PC-9 (cell line): ENCODE measurements at regions not wholly inside any gene's neighbourhood (a gene's known extent, or its start where the extent isn't known, plus 50 kb on each side); places are given as distances from the start of the nearest gene placed in this dataset.

Experiments used
- BruUV-seq: library from RNA; stranded (reverse); fragments of 400-500 nt; replicated peaks from 2 replicates; lab custom pipeline; 2021; lab: Mats Ljungman, UMichigan
- CTCF ChIA-PET: fragments of 300-600 bp; sonication (Branson Sonifier 250); formaldehyde crosslinking; loops from one replicate; lab custom pipeline; 2022; ENCODE audit warnings: antibody characterized with exemption; lab: Charles Lee
- POLR2A ChIA-PET: fragments of 300-600 bp; sonication (Branson Sonifier 250); formaldehyde crosslinking; loops from one replicate; lab custom pipeline; 2022; ENCODE audit warnings: antibody characterized with exemption; ENCODE audit not compliant: unreplicated experiment; lab: Charles Lee
- DNase-seq, 2 experiments: peaks; one replicate each; pipeline versions ENCODE4 v3.0.0 to v3.0.0-alpha.2; 2015 to 2022; ENCODE audit warnings: mixed read lengths in 1 of 2
- H2AFZ ChIP-seq: fragments of 200-600 bp; sonication (generic); 2 replicates; pipeline ENCODE4 v1.8.1; 2017; ENCODE audit warnings: antibody characterized with exemption
- H3F3A ChIP-seq: fragments of 200-600 bp; sonication (generic); 2 replicates; pipeline ENCODE4 v1.8.1; 2017; ENCODE audit warnings: antibody characterized with exemption, mild to moderate bottlenecking, low read depth; ENCODE audit not compliant: insufficient read depth
- H3K27ac ChIP-seq: fragments of 200-600 bp; sonication (generic); 2 replicates; pipeline ENCODE4 v1.6.1; 2016; ENCODE audit warnings: mixed run types
- H3K27me3 ChIP-seq: fragments of 200-600 bp; sonication (generic); 2 replicates; pipeline ENCODE4 v1.6.1; 2016; ENCODE audit warnings: low read depth, mixed run types; ENCODE audit not compliant: insufficient read depth
- H3K36me3 ChIP-seq: fragments of 200-600 bp; sonication (generic); 2 replicates; pipeline ENCODE4 v1.6.1; 2016; ENCODE audit warnings: low read depth, mixed run types
- H3K4me1 ChIP-seq: fragments of 200-600 bp; sonication (generic); replicated peaks from 2 replicates; pipeline ENCODE4 v1.6.1; 2016; ENCODE audit warnings: mixed run types; ENCODE audit not compliant: insufficient read depth
- H3K4me2 ChIP-seq: fragments of 200-600 bp; sonication (generic); 2 replicates; pipeline ENCODE4 v1.6.1; 2017; ENCODE audit warnings: mixed run types
- H3K4me3 ChIP-seq: fragments of 200-600 bp; sonication (generic); 2 replicates; pipeline ENCODE4 v1.6.1; 2016; ENCODE audit warnings: mixed run types
- H3K79me2 ChIP-seq: fragments of 200-600 bp; sonication (generic); 2 replicates; pipeline ENCODE4 v1.6.1; 2017; ENCODE audit warnings: low read depth, mixed run types
- H3K9me2 ChIP-seq: fragments of 200-600 bp; sonication (generic); 2 replicates; pipeline ENCODE4 v1.8.1; 2017; ENCODE audit warnings: mild to moderate bottlenecking; ENCODE audit not compliant: insufficient read depth
- H3K9me3 ChIP-seq: fragments of 200-600 bp; sonication (generic); 2 replicates; pipeline ENCODE4 v1.8.1; 2016; ENCODE audit warnings: low read depth; ENCODE audit not compliant: insufficient read depth
- H4K20me1 ChIP-seq: fragments of 200-600 bp; sonication (generic); 2 replicates; pipeline ENCODE4 v1.8.1; 2017; ENCODE audit not compliant: insufficient read depth
- CTCF ChIP-seq: fragments of 200-600 bp; sonication (generic); conservative IDR thresholded peaks from 2 replicates; pipeline ENCODE4 v1.6.1; 2017; ENCODE audit warnings: mixed run types, antibody characterized with exemption, mild to moderate bottlenecking, moderate library complexity
- EZH2 ChIP-seq: fragments of 200-600 bp; sonication (generic); IDR thresholded peaks from 2 replicates; pipeline ENCODE4 v1.8.0; 2017; ENCODE audit warnings: antibody characterized with exemption, low read depth
- intact Hi-C: fragments of 100-400 bp; cut with micrococcal nuclease; formaldehyde crosslinking; loops from one replicate; pipeline ENCODE4 v1.10.0; 2022; ENCODE audit not compliant: unreplicated experiment

DNA sequence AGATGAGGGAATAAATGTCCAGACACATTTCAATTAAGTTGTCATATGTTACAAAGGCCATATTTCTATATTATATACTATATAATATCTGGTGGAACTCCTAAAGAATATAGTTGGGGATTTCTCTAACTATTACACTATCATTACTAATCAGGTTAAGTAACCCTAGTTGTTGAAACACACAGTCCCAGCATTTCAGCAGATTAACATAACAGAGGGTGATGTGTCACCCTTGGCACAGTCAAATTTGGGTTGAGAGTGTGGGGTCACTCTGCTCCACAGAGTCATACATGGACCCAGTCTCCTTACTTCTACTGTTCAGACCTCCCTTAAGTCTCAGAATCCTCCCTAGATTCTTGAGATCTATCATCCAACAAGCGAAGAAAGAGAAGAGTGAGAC is 496.4 kb upstream of the MDFIC2 start:
- peaks cover 5% of the 10 kb centered on the region for H3K27me3 ChIP-seq
- POLR2A ChIA-PET: no interaction called here
- no peak for TF ChIP-seq EZH2
- DNase-seq: no peak
- H3F3A ChIP-seq: no peaks in the 10 kb centered on the region
- H3K9me3 ChIP-seq: no peaks in the 10 kb centered on the region
- H3K4me1 ChIP-seq: no peaks in the 10 kb centered on the region
- no peaks in the 10 kb centered on the region for H4K20me1 ChIP-seq
- no peak overlapping the region for H2AFZ ChIP-seq
- CTCF ChIA-PET: no interaction called here
- H3K9me2 ChIP-seq: no peaks in the 10 kb centered on the region
- H3K27ac ChIP-seq: no peak overlapping the region
- no peak overlapping the region for H3K4me3 ChIP-seq
- no peak overlapping the region for H3K4me2 ChIP-seq
- no peaks in the 10 kb centered on the region for H3K79me2 ChIP-seq
- no TSS peak for BruUV-seq
- intact Hi-C loops: no loop called here
- H3K36me3 ChIP-seq: no peaks in the 10 kb centered on the region

DNA sequence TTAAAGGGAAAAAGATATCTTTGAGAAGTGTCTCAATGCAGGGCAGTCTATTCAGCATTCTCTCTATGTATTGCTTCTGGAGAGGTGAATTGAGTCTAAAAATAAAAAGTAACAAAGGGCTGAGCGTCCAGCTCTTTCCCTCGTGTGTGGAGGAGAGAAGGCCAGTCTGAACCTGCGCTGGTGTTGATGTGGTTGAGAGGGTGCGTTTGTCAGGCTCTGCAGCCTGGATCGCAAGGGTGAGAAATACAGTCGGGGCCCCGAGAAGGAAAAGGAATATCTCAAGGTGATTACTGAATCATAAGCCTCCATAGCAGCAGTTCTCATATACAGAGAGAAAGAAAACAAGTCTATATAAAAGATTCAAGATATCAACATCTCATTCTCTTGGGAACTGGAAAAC is 494.1 kb upstream of the MDFIC2 start:
- no peak overlapping the region for H3K4me2 ChIP-seq
- peaks cover 5% of the 10 kb centered on the region for H3K27me3 ChIP-seq
- H3K79me2 ChIP-seq: no peaks in the 10 kb centered on the region
- POLR2A ChIA-PET: no interaction called here
- H3K4me3 ChIP-seq: no peak overlapping the region
- no peaks in the 10 kb centered on the region for H3K36me3 ChIP-seq
- no peak overlapping the region for H3K27ac ChIP-seq
- no peaks in the 10 kb centered on the region for H3K9me2 ChIP-seq
- TF ChIP-seq EZH2: no peak
- no peak for TF ChIP-seq CTCF
- no peaks in the 10 kb centered on the region for H3K9me3 ChIP-seq
- intact Hi-C loops: no loop called here
- no TSS peak for BruUV-seq
- no peaks in the 10 kb centered on the region for H3F3A ChIP-seq
- no peak for DNase-seq
- CTCF ChIA-PET: no interaction called here
- no peaks in the 10 kb centered on the region for H3K4me1 ChIP-seq
- H4K20me1 ChIP-seq: no peaks in the 10 kb centered on the region
- H2AFZ ChIP-seq: no peak overlapping the region

DNA sequence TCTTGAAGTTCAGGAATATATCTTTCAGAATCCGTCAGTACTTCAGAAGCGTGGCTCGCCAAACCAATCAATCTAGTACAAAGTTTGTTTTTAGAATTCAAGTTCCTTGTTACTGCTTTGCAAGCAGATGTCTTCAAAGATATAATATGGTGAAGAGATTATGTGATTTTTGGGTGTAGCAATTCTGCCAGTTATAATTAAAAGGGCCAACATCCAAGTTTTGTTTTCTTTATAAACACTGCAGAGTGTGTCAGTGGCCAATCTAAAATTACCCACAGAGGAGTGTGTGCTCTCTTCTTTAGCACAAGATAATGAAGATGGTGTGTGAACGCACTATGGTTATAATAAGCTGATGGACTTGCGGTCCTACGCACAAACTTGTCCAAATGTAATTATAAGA is 493.6 kb upstream of the MDFIC2 start:
- Histone ChIP-seq H3K27me3 (peaks cover 5% of the 10 kb centered on the region), H3K9me2 (no peaks in the 10 kb centered on the region), H3K4me2 (no peak overlapping the region), H4K20me1 (no peaks in the 10 kb centered on the region), H3K27ac (no peak overlapping the region), H3K4me1 (no peaks in the 10 kb centered on the region), H3F3A (no peaks in the 10 kb centered on the region), H3K9me3 (no peaks in the 10 kb centered on the region), H3K4me3 (no peak overlapping the region), H2AFZ (no peak overlapping the region), H3K79me2 (no peaks in the 10 kb centered on the region), H3K36me3 (no peaks in the 10 kb centered on the region)
- BruUV-seq: no TSS peak
- intact Hi-C loops: no loop called here
- CTCF ChIA-PET: no interaction called here
- DNase-seq: no peak
- POLR2A ChIA-PET: no interaction called here
- TF ChIP-seq EZH2 (no peak), CTCF (no peak)
